Epidermal melanocyte (primary cell): ENCODE measurements at regions not wholly inside any gene's neighbourhood (a gene's known extent, or its start where the extent isn't known, plus 50 kb on each side); places are given as distances from the start of the nearest gene placed in this dataset.

Experiments used
- DNase-seq: peaks from one replicate; pipeline ENCODE4 v3.0.0; 2011; ENCODE audit warnings: low spot score; ENCODE audit not compliant: insufficient read length

GRCh38 chr16:82499302-82499701 is 127.5 kb upstream of the CDH13 start:
- DNase-seq, result no peak

- DNase-seq, result no peak
Observed at GRCh38 chr16:82497139-82497538, 129.6 kb upstream of the CDH13 start.

- no peak for DNase-seq
Observed at GRCh38 chr16:82488460-82488859, 138.3 kb upstream of the CDH13 start.

GRCh38 chr16:82481455-82481854 is 145.3 kb upstream of the CDH13 start:
- no peak for DNase-seq

GRCh38 chr16:82476786-82477185 is 150.0 kb upstream of the CDH13 start:
- DNase-seq, result no peak

GRCh38 chr16:82470620-82471152 is 156.1 kb upstream of the CDH13 start:
- DNase-seq, result no peak

- no peak for DNase-seq
Observed at GRCh38 chr16:82470016-82470415, 156.8 kb upstream of the CDH13 start.

- DNase-seq, result no peak
Observed at GRCh38 chr16:82464187-82464586, 162.6 kb upstream of the CDH13 start.

- no peak for DNase-seq
Observed at GRCh38 chr16:82460766-82461165, 166.0 kb upstream of the CDH13 start.

- DNase-seq, result no peak
Observed at GRCh38 chr16:82459580-82460256, 167.1 kb upstream of the CDH13 start.

- DNase-seq, result peak; percentile 27
Observed at GRCh38 chr16:82456683-82457082, 170.1 kb upstream of the CDH13 start.

- DNase-seq, result no peak
Observed at GRCh38 chr16:82454566-82454965, 172.2 kb upstream of the CDH13 start.

- no peak for DNase-seq
Observed at GRCh38 chr16:82454152-82454551, 172.6 kb upstream of the CDH13 start.

GRCh38 chr16:82452004-82452756 is 174.6 kb upstream of the CDH13 start:
- no peak for DNase-seq

GRCh38 chr16:82451449-82451848 is 175.3 kb upstream of the CDH13 start:
- DNase-seq, result no peak

GRCh38 chr16:82440336-82440735 is 186.4 kb upstream of the CDH13 start:
- no peak for DNase-seq

GRCh38 chr16:82439678-82440293 is 187.0 kb upstream of the CDH13 start:
- no peak for DNase-seq

GRCh38 chr16:82433042-82433441 is 193.7 kb upstream of the CDH13 start:
- no peak for DNase-seq

- DNase-seq, result no peak
Observed at GRCh38 chr16:82432261-82432660, 194.5 kb upstream of the CDH13 start.

GRCh38 chr16:82425661-82426060 is 201.1 kb upstream of the CDH13 start:
- DNase-seq, result no peak

GRCh38 chr16:82421851-82422250 is 204.9 kb upstream of the CDH13 start:
- no peak for DNase-seq

GRCh38 chr16:82419332-82419731 is 207.4 kb upstream of the CDH13 start:
- DNase-seq, result no peak
